Endothelial cell (in vitro differentiated cells): ENCODE measurements at regions not wholly inside any gene's neighbourhood (a gene's known extent, or its start where the extent isn't known, plus 50 kb on each side); places are given as distances from the start of the nearest gene placed in this dataset.
"Not testable (repeated sequence)": the region's sequence is repeated elsewhere in the genome, so short reads cannot be mapped to it uniquely, and the experiment has no call there.

ENCODE experiments used
- DNase-seq: peaks from one replicate; pipeline ENCODE4 v3.0.0; 2021; ENCODE audit warnings: low spot score
- H3K27ac Mint-ChIP-seq: one replicate; pipeline ENCODE4 v1.8.0; 2021; ENCODE audit warnings: mixed read lengths, inconsistent platforms; ENCODE audit not compliant: unreplicated experiment
- H3K27me3 Mint-ChIP-seq: one replicate; pipeline ENCODE4 v1.8.0; 2021; ENCODE audit warnings: mild to moderate bottlenecking, moderate library complexity, mixed read lengths, inconsistent platforms; ENCODE audit not compliant: unreplicated experiment
- H3K36me3 Mint-ChIP-seq: one replicate; pipeline ENCODE4 v1.8.0; 2021; ENCODE audit warnings: mild to moderate bottlenecking, low read depth, mixed read lengths, inconsistent platforms; ENCODE audit not compliant: unreplicated experiment
- H3K4me1 Mint-ChIP-seq: one replicate; pipeline ENCODE4 v1.8.0; 2021; ENCODE audit warnings: mild to moderate bottlenecking, mixed read lengths, inconsistent platforms; ENCODE audit not compliant: unreplicated experiment
- H3K4me3 Mint-ChIP-seq: one replicate; pipeline ENCODE4 v1.8.0; 2021; ENCODE audit warnings: mild to moderate bottlenecking, mixed read lengths, inconsistent platforms; ENCODE audit not compliant: unreplicated experiment
- H3K9me3 Mint-ChIP-seq: one replicate; pipeline ENCODE4 v1.8.0; 2021; ENCODE audit warnings: mixed read lengths, inconsistent platforms; ENCODE audit not compliant: unreplicated experiment
- TF ChIP-seq, protein P1 (sequence below): fragments of 200-600 bp; sonication (generic); IDR thresholded peaks from one replicate; pipeline ENCODE4 v1.5.0; 2021; ENCODE audit warnings: antibody characterized with exemption; ENCODE audit not compliant: unreplicated experiment

DNA sequence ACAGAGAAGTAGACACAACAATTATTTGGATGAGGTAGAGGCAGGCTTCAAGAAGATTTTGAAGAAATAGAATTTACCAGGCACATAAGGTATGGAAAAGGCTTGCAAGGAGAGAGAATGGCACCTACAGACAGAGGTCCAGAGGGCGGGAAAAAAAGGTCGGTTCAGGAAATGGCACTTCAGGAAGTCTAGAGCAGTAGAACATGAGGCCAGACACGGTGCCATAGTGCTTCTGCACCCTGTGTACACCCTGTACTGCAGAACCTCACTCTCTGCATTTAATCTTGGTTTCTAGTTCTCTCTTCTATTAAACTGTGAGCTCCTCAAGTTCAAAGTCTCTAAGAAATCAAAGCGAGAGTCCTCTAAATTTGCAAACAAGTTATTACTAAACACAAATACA is 113.4 kb upstream of the C2CD4B start:
- Mint-ChIP-seq H3K9me3 (no peaks in the 10 kb centered on the region), H3K36me3 (no peaks in the 10 kb centered on the region), H3K4me3 (no peak overlapping the region), H3K27me3 (no peaks in the 10 kb centered on the region), H3K27ac (no peak overlapping the region), H3K4me1 (peaks cover 3% of the 10 kb centered on the region)
- no peak for DNase-seq
- TF ChIP-seq, protein P1, sequence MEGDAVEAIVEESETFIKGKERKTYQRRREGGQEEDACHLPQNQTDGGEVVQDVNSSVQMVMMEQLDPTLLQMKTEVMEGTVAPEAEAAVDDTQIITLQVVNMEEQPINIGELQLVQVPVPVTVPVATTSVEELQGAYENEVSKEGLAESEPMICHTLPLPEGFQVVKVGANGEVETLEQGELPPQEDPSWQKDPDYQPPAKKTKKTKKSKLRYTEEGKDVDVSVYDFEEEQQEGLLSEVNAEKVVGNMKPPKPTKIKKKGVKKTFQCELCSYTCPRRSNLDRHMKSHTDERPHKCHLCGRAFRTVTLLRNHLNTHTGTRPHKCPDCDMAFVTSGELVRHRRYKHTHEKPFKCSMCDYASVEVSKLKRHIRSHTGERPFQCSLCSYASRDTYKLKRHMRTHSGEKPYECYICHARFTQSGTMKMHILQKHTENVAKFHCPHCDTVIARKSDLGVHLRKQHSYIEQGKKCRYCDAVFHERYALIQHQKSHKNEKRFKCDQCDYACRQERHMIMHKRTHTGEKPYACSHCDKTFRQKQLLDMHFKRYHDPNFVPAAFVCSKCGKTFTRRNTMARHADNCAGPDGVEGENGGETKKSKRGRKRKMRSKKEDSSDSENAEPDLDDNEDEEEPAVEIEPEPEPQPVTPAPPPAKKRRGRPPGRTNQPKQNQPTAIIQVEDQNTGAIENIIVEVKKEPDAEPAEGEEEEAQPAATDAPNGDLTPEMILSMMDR = no peak

DNA sequence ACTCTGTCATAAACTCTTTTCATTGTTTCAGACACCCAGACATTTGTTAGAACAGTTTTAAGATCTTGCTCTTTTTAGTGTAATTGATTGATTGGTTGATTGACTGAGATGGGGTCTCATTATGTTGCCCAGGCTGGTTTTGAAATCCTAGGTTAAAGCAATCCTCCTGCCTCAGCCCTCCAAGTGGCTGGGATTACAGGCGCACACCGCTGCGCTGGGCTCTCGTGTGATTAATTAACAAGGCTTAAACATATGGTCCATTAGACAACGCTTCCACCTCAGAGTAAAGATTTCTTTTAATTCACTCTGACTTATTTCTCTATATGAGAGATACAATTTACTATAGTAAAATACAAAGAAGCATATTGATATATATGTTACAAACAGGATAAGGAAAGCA is 114.0 kb upstream of the C2CD4B start:
- TF ChIP-seq, protein P1 = no peak
- Mint-ChIP-seq H3K27me3 (no peaks in the 10 kb centered on the region), H3K36me3 (no peaks in the 10 kb centered on the region), H3K4me3 (no peak overlapping the region), H3K27ac (no peak overlapping the region), H3K4me1 (peaks cover 3% of the 10 kb centered on the region), H3K9me3 (no peaks in the 10 kb centered on the region)
- DNase-seq = no peak

DNA sequence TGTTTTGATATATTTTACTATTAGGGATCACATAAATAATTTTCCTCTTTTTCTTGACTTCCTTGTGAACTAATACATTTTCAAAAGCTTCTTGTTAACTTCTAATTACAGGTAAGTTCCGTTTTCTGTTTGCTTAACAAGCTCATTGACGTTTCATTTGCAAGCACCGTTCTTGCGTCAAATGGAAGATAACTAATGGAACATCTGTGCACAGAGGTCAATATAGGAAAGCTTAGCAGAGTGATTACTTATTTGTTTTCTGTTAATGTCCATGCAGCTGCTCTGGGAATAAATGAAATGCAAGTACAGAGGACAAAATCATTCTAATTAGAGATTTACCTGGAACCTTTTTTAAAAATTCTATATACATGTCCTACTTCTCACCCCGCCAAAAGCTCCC is 115.5 kb upstream of the C2CD4B start:
- no peaks in the 10 kb centered on the region for H3K27me3 Mint-ChIP-seq
- no peaks in the 10 kb centered on the region for H3K9me3 Mint-ChIP-seq
- no peak for DNase-seq
- no peak overlapping the region for H3K27ac Mint-ChIP-seq
- TF ChIP-seq, protein P1 = no peak
- H3K4me3 Mint-ChIP-seq = no peak overlapping the region
- peaks cover 3% of the 10 kb centered on the region for H3K4me1 Mint-ChIP-seq
- no peaks in the 10 kb centered on the region for H3K36me3 Mint-ChIP-seq

DNA sequence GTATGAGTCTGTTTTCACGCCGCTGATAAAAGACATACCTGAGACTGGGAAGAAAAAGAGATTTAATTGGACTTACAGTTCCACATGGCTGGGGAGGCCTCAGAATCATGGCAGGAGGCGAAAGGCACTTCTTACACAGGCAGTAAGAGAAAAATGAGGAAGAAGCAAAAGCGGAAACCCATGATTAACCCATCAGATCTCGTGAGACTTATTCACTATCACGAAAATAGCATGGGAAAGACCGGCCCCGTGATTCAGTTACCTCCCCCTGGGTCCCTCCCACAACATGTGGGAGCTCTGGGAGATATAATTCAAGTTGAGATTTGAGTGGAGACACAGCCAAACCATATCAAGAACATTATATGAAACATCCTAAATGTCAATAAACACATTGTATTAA is 116.7 kb upstream of the C2CD4B start:
- not testable (repeated sequence) for H3K27ac Mint-ChIP-seq, H3K27me3 Mint-ChIP-seq, H3K4me1 Mint-ChIP-seq, H3K9me3 Mint-ChIP-seq, H3K36me3 Mint-ChIP-seq, H3K4me3 Mint-ChIP-seq, DNase-seq

DNA sequence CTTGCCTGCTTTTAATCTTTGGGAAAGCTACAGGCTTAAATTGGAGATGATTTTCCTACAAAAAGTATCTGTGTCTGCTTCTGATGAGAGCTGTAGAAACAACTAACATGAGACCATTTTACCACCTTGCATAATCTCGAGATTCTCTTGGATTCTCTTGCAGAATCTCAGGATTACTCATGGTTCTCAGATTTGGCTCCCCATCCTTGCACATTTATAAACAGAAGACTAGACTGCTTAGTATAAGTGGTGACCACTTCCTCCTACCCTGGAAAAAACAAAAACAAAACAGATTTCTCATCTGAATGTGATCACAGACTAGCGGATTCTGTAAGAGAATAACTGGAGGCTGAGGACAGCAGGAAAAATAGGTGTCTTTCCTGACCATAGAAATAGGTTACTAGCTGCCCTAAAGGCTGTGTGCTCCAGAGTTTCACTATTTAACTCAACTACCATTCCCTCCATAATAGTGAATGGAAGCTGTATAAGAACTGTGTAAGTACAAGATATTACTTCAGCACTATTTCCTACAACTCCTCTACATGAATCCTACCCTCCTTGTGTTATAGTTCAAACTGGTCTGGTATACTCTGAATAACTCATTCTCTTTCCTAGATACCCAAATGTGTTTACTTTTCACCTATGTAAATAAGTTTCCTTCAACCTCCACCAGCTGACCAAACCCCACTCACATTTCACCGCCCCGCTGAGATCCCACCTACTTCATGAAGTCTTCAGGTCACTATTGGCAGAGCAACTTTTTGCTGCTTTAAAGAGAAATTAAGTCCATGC is 122.2 kb upstream of the C2CD4B start:
- peaks cover 3% of the 10 kb centered on the region for H3K4me1 Mint-ChIP-seq
- no peaks in the 10 kb centered on the region for H3K27me3 Mint-ChIP-seq
- no peaks in the 10 kb centered on the region for H3K9me3 Mint-ChIP-seq
- TF ChIP-seq, protein P1 = no peak
- DNase-seq = no peak
- no peak overlapping the region for H3K27ac Mint-ChIP-seq
- H3K36me3 Mint-ChIP-seq = no peaks in the 10 kb centered on the region
- no peak overlapping the region for H3K4me3 Mint-ChIP-seq
